ENCODE measurements at regions not wholly inside any gene's neighbourhood (a gene's known extent, or its start where the extent isn't known, plus 50 kb on each side); places are given as distances from the start of the nearest gene placed in this dataset.

- Histone ChIP-seq H3K27ac (no peak overlapping the region), H3K27me3 (no peaks in the 10 kb centered on the region)
- no peak for DNase-seq
Measured at GRCh38 chr9:78130853-78131252, 99.2 kb upstream of the GNAQ start.

GRCh38 chr9:78130004-78130403 lies 98.4 kb upstream of the GNAQ start:
- Histone ChIP-seq H3K4me1 (no peaks in the 10 kb centered on the region), H3K36me3 (no peaks in the 10 kb centered on the region), H3K27ac (no peak overlapping the region), H3K9me3 (no peaks in the 10 kb centered on the region), H3K27me3 (no peaks in the 10 kb centered on the region), H3K4me3 (no peak overlapping the region)
- no peak for DNase-seq
- TF ChIP-seq POLR2A (IDR thresholded peaks at IDR 0.05) = no peak
- TF ChIP-seq, protein P1, sequence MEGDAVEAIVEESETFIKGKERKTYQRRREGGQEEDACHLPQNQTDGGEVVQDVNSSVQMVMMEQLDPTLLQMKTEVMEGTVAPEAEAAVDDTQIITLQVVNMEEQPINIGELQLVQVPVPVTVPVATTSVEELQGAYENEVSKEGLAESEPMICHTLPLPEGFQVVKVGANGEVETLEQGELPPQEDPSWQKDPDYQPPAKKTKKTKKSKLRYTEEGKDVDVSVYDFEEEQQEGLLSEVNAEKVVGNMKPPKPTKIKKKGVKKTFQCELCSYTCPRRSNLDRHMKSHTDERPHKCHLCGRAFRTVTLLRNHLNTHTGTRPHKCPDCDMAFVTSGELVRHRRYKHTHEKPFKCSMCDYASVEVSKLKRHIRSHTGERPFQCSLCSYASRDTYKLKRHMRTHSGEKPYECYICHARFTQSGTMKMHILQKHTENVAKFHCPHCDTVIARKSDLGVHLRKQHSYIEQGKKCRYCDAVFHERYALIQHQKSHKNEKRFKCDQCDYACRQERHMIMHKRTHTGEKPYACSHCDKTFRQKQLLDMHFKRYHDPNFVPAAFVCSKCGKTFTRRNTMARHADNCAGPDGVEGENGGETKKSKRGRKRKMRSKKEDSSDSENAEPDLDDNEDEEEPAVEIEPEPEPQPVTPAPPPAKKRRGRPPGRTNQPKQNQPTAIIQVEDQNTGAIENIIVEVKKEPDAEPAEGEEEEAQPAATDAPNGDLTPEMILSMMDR (IDR thresholded peaks at IDR 0.05) = no peak

More at GRCh38 chr9:78130853-78131252, 99.2 kb upstream of the GNAQ start:
- TF ChIP-seq POLR2A (IDR thresholded peaks at IDR 0.05) = no peak
- TF ChIP-seq, protein P1 (IDR thresholded peaks at IDR 0.05) = no peak
- Histone ChIP-seq H3K4me1 (no peaks in the 10 kb centered on the region), H3K4me3 (no peak overlapping the region), H3K36me3 (no peaks in the 10 kb centered on the region), H3K9me3 (no peaks in the 10 kb centered on the region)

GRCh38 chr9:78127279-78128225 lies 95.9 kb upstream of the GNAQ start:
- DNase-seq = no peak
- no peaks in the 10 kb centered on the region for H3K36me3 ChIP-seq
- H3K9me3 ChIP-seq = no peaks in the 10 kb centered on the region
- H3K27me3 ChIP-seq = no peaks in the 10 kb centered on the region
- H3K27ac ChIP-seq = no peak overlapping the region
- no peak overlapping the region for H3K4me3 ChIP-seq
- no peak for TF ChIP-seq POLR2A (IDR thresholded peaks at IDR 0.05)
- TF ChIP-seq, protein P1 (IDR thresholded peaks at IDR 0.05) = no peak
- H3K4me1 ChIP-seq = no peaks in the 10 kb centered on the region

DNA sequence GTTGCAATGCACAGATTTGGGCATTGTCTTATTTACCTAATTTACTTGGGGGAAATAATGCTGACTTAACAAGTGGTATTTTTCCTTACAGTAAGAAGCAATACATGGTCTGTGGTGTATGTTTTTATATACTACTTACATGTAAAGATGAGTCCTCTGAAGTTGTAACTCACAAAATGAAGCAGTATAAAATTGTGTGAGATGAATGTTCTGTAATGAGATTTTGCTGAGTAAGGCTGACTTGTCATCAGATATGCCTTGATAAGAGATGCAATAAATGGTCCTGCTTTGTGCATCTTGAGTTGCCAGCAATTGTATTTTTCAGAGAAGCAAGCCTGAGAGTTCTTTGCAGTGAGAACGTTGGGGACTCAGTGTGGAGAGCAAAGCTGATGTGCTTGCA lies 92.2 kb upstream of the GNAQ start:
- no peak for TF ChIP-seq POLR2A (IDR thresholded peaks at IDR 0.05)
- TF ChIP-seq, protein P1 (IDR thresholded peaks at IDR 0.05) = no peak
- H3K27me3 ChIP-seq = no peaks in the 10 kb centered on the region
- H3K4me1 ChIP-seq = peaks cover 0 to 5% (median 0%) of the 10 kb centered on the region in 4 donors
- no peak overlapping the region for H3K4me3 ChIP-seq
- no peak for DNase-seq
- no peak overlapping the region for H3K27ac ChIP-seq
- no peaks in the 10 kb centered on the region for H3K36me3 ChIP-seq
- no peaks in the 10 kb centered on the region for H3K9me3 ChIP-seq

- Histone ChIP-seq H3K9me3 (no peaks in the 10 kb centered on the region), H3K4me3 (no peak overlapping the region), H3K27me3 (no peaks in the 10 kb centered on the region), H3K27ac (no peak overlapping the region), H3K4me1 (peaks cover 0 to 5% (median 0%) of the 10 kb centered on the region in 4 donors), H3K36me3 (no peaks in the 10 kb centered on the region)
- no peak for DNase-seq
- no peak for TF ChIP-seq POLR2A (IDR thresholded peaks at IDR 0.05)
- TF ChIP-seq, protein P1 (IDR thresholded peaks at IDR 0.05) = no peak
Measured at GRCh38 chr9:78122631-78123030, 91.0 kb upstream of the GNAQ start.
